Hepatocyte (in vitro differentiated cells): ENCODE measurements at regions not wholly inside any gene's neighbourhood (a gene's known extent, or its start where the extent isn't known, plus 50 kb on each side); places are given as distances from the start of the nearest gene placed in this dataset.
"Not testable (repeated sequence)": the region's sequence is repeated elsewhere in the genome, so short reads cannot be mapped to it uniquely, and the experiment has no call there.

Experiments
- EZH2 ChIP-seq: fragments of 200-600 bp; sonication (generic); IDR thresholded peaks from 2 replicates; pipeline ENCODE4 v1.6.1; 2016; ENCODE audit warnings: antibody characterized with exemption, mild to moderate bottlenecking, borderline replicate concordance
- TF ChIP-seq, protein P1 (sequence below): fragments of 200-600 bp; sonication (generic); IDR thresholded peaks from 2 replicates; pipeline ENCODE4 v1.5.1; 2016; ENCODE audit warnings: antibody characterized with exemption, mild to moderate bottlenecking; ENCODE audit not compliant: poor library complexity

DNA sequence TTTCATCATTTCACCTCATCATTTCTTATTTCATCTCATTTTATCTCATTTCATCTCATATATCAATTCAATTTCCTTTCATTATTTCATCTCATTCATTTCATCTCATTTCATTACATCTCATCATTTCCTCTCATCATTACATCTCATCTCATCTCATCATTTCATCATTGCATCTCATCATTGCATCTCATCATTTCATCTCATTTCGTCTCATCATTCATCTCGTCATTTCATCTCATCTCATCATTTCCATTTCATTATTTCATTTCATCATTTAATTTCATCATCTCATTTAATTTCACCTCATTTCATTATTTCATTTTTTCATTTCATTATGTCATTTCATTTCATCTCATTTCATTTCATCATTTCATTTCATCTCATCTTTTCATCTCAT is 168.5 kb upstream of the FAM72C start:
- TF ChIP-seq, protein P1, sequence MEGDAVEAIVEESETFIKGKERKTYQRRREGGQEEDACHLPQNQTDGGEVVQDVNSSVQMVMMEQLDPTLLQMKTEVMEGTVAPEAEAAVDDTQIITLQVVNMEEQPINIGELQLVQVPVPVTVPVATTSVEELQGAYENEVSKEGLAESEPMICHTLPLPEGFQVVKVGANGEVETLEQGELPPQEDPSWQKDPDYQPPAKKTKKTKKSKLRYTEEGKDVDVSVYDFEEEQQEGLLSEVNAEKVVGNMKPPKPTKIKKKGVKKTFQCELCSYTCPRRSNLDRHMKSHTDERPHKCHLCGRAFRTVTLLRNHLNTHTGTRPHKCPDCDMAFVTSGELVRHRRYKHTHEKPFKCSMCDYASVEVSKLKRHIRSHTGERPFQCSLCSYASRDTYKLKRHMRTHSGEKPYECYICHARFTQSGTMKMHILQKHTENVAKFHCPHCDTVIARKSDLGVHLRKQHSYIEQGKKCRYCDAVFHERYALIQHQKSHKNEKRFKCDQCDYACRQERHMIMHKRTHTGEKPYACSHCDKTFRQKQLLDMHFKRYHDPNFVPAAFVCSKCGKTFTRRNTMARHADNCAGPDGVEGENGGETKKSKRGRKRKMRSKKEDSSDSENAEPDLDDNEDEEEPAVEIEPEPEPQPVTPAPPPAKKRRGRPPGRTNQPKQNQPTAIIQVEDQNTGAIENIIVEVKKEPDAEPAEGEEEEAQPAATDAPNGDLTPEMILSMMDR, result not testable (repeated sequence)
- not testable (repeated sequence) for TF ChIP-seq EZH2
